ENCODE measurements at regions not wholly inside any gene's neighbourhood (a gene's known extent, or its start where the extent isn't known, plus 50 kb on each side); places are given as distances from the start of the nearest gene placed in this dataset.

GRCh38 chr6:137736048-137736818 lies 130.8 kb upstream of the TNFAIP3 start:
- no peak for TF ChIP-seq CTCF (IDR thresholded peaks at IDR 0.05)
- no peak for TF ChIP-seq EZH2phosphoT487 (IDR thresholded peaks at IDR 0.05)

All from neural progenitor cell (in vitro differentiated cells).